ENCODE measurements at regions not wholly inside any gene's neighbourhood (a gene's known extent, or its start where the extent isn't known, plus 50 kb on each side); places are given as distances from the start of the nearest gene placed in this dataset.

- no peak for TF ChIP-seq ZNF791 (tag by site-specific recombination; IDR thresholded peaks at IDR 0.05)
- TF ChIP-seq ZNF16 (tag by site-specific recombination; IDR thresholded peaks at IDR 0.05; ENCODE audit: low read depth): no peak
- TF ChIP-seq ZNF114 (tag by site-specific recombination; IDR thresholded peaks at IDR 0.05): no peak
- no peak for TF ChIP-seq ZNF112 (tag by site-specific recombination; IDR thresholded peaks at IDR 0.05)
- no peak for TF ChIP-seq OSR2 (tag by site-specific recombination; IDR thresholded peaks at IDR 0.05)
- TF ChIP-seq ZNF335 (tag by site-specific recombination; conservative IDR thresholded peaks at IDR 0.05): no peak
- no peak for TF ChIP-seq ZNF624 (tag by site-specific recombination; IDR thresholded peaks at IDR 0.05)
These were observed 597.1 kb upstream of the ACVR2A start (continued) for GRCh38 chr2:147247749-147248148.

- POLR2A ChIA-PET: no interaction called here
- Histone ChIP-seq H3K36me3 (ENCODE audit: control insufficient read depth in 2 of 2, insufficient read depth in 1 of 2, low read length in 2 of 2) (no peaks in the 10 kb centered on the region), H3K4me1 (ENCODE audit: control insufficient read depth, insufficient read depth, low read length) (no peaks in the 10 kb centered on the region)
These were observed 602.4 kb upstream of the ACVR2A start for GRCh38 chr2:147242445-147242844.

GRCh38 chr2:147236601-147237000, 608.2 kb upstream of the ACVR2A start:
- Histone ChIP-seq H3K27ac (ENCODE audit: extremely low read depth, low read depth, low read length) (no peak overlapping the region), H3K9me3 (ENCODE audit: control insufficient read depth, insufficient read depth, low read depth, low read length) (no peaks in the 10 kb centered on the region), H3K4me3 (ENCODE audit: low read depth, low read length) (no peak overlapping the region), H3K4me1 (ENCODE audit: control insufficient read depth, insufficient read depth, low read length) (no peaks in the 10 kb centered on the region; the same call in 1 of the 2 replicates), H3K36me3 (ENCODE audit: control insufficient read depth in 2 of 2, insufficient read depth in 1 of 2, low read length in 2 of 2) (no peaks in the 10 kb centered on the region)
- POLR2A ChIA-PET: no interaction called here
- TF ChIP-seq ZNF433 (tag by site-specific recombination; IDR thresholded peaks at IDR 0.05; ENCODE audit: low read depth) (no peak), MZF1 (tag by site-specific recombination; IDR thresholded peaks at IDR 0.05; ENCODE audit: borderline replicate concordance) (no peak), ZNF174 (tag by site-specific recombination; IDR thresholded peaks at IDR 0.05) (no peak), ZSCAN30 (tag by site-specific recombination; IDR thresholded peaks at IDR 0.05) (no peak), REST (tag by site-specific recombination; IDR thresholded peaks at IDR 0.05) (no peak), ZNF660 (tag by site-specific recombination; IDR thresholded peaks at IDR 0.05) (no peak), ZNF658 (tag by site-specific recombination; IDR thresholded peaks at IDR 0.05) (no peak), ZNF24 (tag by site-specific recombination; IDR thresholded peaks at IDR 0.05) (no peak), ZFP69B (tag by site-specific recombination; IDR thresholded peaks at IDR 0.05) (no peak), ZFP3 (tag by site-specific recombination; IDR thresholded peaks at IDR 0.05; ENCODE audit: low read depth) (no peak)
- CTCF ChIA-PET: interaction anchor here (0.5 kb wide), 1 partner anchor 120 kb away, joined by 5 read pairs; no protein-coding TSS in a partner anchor

More at GRCh38 chr2:147242445-147242844, 602.4 kb upstream of the ACVR2A start:
- Histone ChIP-seq H3K9me3 (ENCODE audit: control insufficient read depth, insufficient read depth, low read depth, low read length) (no peaks in the 10 kb centered on the region), H3K27ac (ENCODE audit: extremely low read depth, low read depth, low read length) (no peak overlapping the region), H3K4me3 (ENCODE audit: low read depth, low read length) (no peak overlapping the region)
- CTCF ChIA-PET: no interaction called here
- no peak for TF ChIP-seq ZNF544 (tag by site-specific recombination; IDR thresholded peaks at IDR 0.05)
- TF ChIP-seq ZSCAN16 (tag by site-specific recombination; IDR thresholded peaks at IDR 0.05): no peak
- TF ChIP-seq ZNF514 (tag by site-specific recombination; IDR thresholded peaks at IDR 0.05): no peak
- TF ChIP-seq INSM2 (tag by site-specific recombination; IDR thresholded peaks at IDR 0.05): no peak
- TF ChIP-seq KLF10 (tag by site-specific recombination; IDR thresholded peaks at IDR 0.05): no peak
- TF ChIP-seq ZNF121 (tag by site-specific recombination; IDR thresholded peaks at IDR 0.05): no peak
- no peak for TF ChIP-seq TCF7L2 (IDR thresholded peaks at IDR 0.05; ENCODE audit: borderline replicate concordance, low read depth, low read length)
- no peak for TF ChIP-seq SCRT2 (tag by site-specific recombination; IDR thresholded peaks at IDR 0.05)
- no peak for TF ChIP-seq ZFHX2 (tag by site-specific recombination; conservative IDR thresholded peaks at IDR 0.05)
- TF ChIP-seq ZNF560 (tag by site-specific recombination; IDR thresholded peaks at IDR 0.05; ENCODE audit: borderline replicate concordance): no peak
- no peak for TF ChIP-seq SETDB1 (IDR thresholded peaks at IDR 0.05; ENCODE audit: insufficient read length, low read length)
- TF ChIP-seq ZNF350 (tag by site-specific recombination; IDR thresholded peaks at IDR 0.05): no peak
- no peak for TF ChIP-seq ZNF16 (tag by site-specific recombination; IDR thresholded peaks at IDR 0.05; ENCODE audit: low read depth)
- TF ChIP-seq ZSCAN4 (tag by site-specific recombination; IDR thresholded peaks at IDR 0.05): no peak
- TF ChIP-seq ZNF626 (tag by site-specific recombination; IDR thresholded peaks at IDR 0.05): no peak

Measured in HEK293 (cell line).